ENCODE measurements at regions not wholly inside any gene's neighbourhood (a gene's known extent, or its start where the extent isn't known, plus 50 kb on each side); places are given as distances from the start of the nearest gene placed in this dataset.

GRCh38 chr13:76725211-76725610, 161.0 kb downstream of the KCTD12 start:
- Histone ChIP-seq H3K4me3 (ENCODE audit: low read length) (no peak overlapping the region), H3K27ac (ENCODE audit: low read depth, low read length) (no peak overlapping the region), H3K9me3 (ENCODE audit: insufficient read depth, low read depth, low read length) (peaks cover 8% of the 10 kb centered on the region; the same call in 1 of the 2 replicates), H3K9ac (ENCODE audit: low read depth, low read length) (no peak overlapping the region), H3K4me1 (ENCODE audit: insufficient read depth, low read length) (peaks cover 28% of the 10 kb centered on the region), H3K36me3 (ENCODE audit: insufficient read depth, low read length) (no peaks in the 10 kb centered on the region), H3K27me3 (ENCODE audit: insufficient read depth, low read length) (no peaks in the 10 kb centered on the region)
- no CpG with 5 or more reads among the region's 1 CpG for WGBS

GRCh38 chr13:76724421-76724820, 161.8 kb downstream of the KCTD12 start:
- no peaks in the 10 kb centered on the region for H3K36me3 ChIP-seq (ENCODE audit: insufficient read depth, low read length)
- H3K27ac ChIP-seq (ENCODE audit: low read depth, low read length) = no peak overlapping the region
- no peak overlapping the region for H3K9ac ChIP-seq (ENCODE audit: low read depth, low read length)
- no peak overlapping the region for H3K4me3 ChIP-seq (ENCODE audit: low read length)
- peaks cover 8% of the 10 kb centered on the region; the same call in 1 of the 2 replicates for H3K9me3 ChIP-seq (ENCODE audit: insufficient read depth, low read depth, low read length)
- WGBS = 89% methylated on average over 2 of the region's 2 CpGs
- H3K4me1 ChIP-seq (ENCODE audit: insufficient read depth, low read length) = peaks cover 28% of the 10 kb centered on the region
- no peaks in the 10 kb centered on the region for H3K27me3 ChIP-seq (ENCODE audit: insufficient read depth, low read length)

DNA sequence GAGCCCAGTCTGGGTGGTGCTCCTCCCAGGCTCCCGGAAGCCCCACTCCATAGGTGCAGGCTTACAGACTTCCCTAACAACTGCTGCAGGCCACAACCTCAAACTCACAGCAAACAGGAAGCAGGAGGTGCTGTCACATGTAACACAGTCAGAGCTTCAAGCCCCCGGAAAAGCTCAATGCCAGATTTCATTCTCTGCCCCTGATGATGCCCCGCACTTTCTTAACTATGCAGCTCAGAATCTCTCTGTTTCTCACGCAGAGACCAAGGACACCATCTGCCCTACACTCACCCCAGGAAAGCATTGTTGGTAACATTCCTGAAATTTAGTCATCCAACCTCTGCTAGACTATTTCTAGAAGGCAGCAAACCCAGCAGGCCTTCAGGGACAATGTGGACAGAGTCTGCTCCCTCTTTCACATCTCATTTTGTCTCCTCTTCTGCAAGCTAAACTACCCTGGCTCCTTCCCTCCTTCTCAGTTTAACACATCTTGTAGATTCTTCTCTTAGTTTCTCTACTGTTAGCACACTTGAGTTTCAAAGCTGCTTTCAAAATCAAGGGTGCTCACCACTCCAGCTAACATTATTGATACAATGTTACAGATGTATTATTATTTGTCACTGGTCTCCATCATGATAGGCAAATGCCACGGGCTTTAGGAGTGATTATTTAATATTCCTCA, 162.5 kb downstream of the KCTD12 start:
- Histone ChIP-seq H3K27me3 (ENCODE audit: insufficient read depth, low read length) (no peaks in the 10 kb centered on the region), H3K4me3 (ENCODE audit: low read length) (no peak overlapping the region), H3K4me1 (ENCODE audit: insufficient read depth, low read length) (peaks cover 28% of the 10 kb centered on the region), H3K27ac (ENCODE audit: low read depth, low read length) (no peak overlapping the region), H3K9me3 (ENCODE audit: insufficient read depth, low read depth, low read length) (peaks cover 8% of the 10 kb centered on the region; the same call in 1 of the 2 replicates), H3K36me3 (ENCODE audit: insufficient read depth, low read length) (no peaks in the 10 kb centered on the region), H3K9ac (ENCODE audit: low read depth, low read length) (no peak overlapping the region)
- 66% methylated on average over 4 of the region's 5 CpGs for whole genome bisulfite sequencing

- peaks cover 4% of the 10 kb centered on the region; the same call in 1 of the 2 replicates for H3K9me3 ChIP-seq (ENCODE audit: insufficient read depth, low read depth, low read length)
- no peaks in the 10 kb centered on the region for H3K36me3 ChIP-seq (ENCODE audit: insufficient read depth, low read length)
- WGBS = no CpG with 5 or more reads among the region's 1 CpG
- peaks cover 28% of the 10 kb centered on the region for H3K4me1 ChIP-seq (ENCODE audit: insufficient read depth, low read length)
- no peak overlapping the region for H3K4me3 ChIP-seq (ENCODE audit: low read length)
- no peak overlapping the region for H3K9ac ChIP-seq (ENCODE audit: low read depth, low read length)
- H3K27ac ChIP-seq (ENCODE audit: low read depth, low read length) = no peak overlapping the region
- H3K27me3 ChIP-seq (ENCODE audit: insufficient read depth, low read length) = no peaks in the 10 kb centered on the region
Measured at GRCh38 chr13:76722782-76723181, 163.4 kb downstream of the KCTD12 start.

- peaks cover 25% of the 10 kb centered on the region for H3K4me1 ChIP-seq (ENCODE audit: insufficient read depth, low read length)
Measured at GRCh38 chr13:76720821-76721220, 165.4 kb downstream of the KCTD12 start.

DNA sequence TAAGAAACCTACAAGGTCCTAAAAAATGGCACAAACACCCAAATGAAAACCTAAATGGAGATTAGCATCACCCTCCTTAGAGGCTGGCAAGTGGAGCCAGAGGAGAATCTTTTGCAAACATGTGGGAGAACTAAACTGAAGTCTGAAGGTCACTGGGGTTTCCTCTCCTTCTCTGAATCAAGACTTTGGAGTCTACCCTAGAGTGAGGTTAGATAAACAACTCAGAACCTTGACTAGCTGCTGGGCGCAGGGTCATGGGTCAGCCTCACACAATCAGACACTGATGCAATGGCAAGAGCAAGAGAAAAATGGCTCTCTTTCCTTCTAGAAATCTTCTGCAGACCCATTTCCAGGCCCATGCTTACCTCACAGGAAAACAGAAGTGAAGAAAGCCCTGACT, 165.8 kb downstream of the KCTD12 start:
- no peaks in the 10 kb centered on the region for H3K9me3 ChIP-seq (ENCODE audit: insufficient read depth, low read depth, low read length)
- no peaks in the 10 kb centered on the region for H3K27me3 ChIP-seq (ENCODE audit: insufficient read depth, low read length)
- 90% methylated on average over 1 of the region's 1 CpG for WGBS
- H3K4me1 ChIP-seq (ENCODE audit: insufficient read depth, low read length) = peaks cover 24% of the 10 kb centered on the region
- no peak overlapping the region for H3K4me3 ChIP-seq (ENCODE audit: low read length)
- H3K9ac ChIP-seq (ENCODE audit: low read depth, low read length) = no peak overlapping the region
- no peaks in the 10 kb centered on the region for H3K36me3 ChIP-seq (ENCODE audit: insufficient read depth, low read length)
- H3K27ac ChIP-seq (ENCODE audit: low read depth, low read length) = no peak overlapping the region

More at GRCh38 chr13:76720821-76721220, 165.4 kb downstream of the KCTD12 start:
- Histone ChIP-seq H3K27me3 (ENCODE audit: insufficient read depth, low read length) (no peaks in the 10 kb centered on the region), H3K9me3 (ENCODE audit: insufficient read depth, low read depth, low read length) (no peaks in the 10 kb centered on the region), H3K27ac (ENCODE audit: low read depth, low read length) (no peak overlapping the region), H3K9ac (ENCODE audit: low read depth, low read length) (no peak overlapping the region), H3K36me3 (ENCODE audit: insufficient read depth, low read length) (no peaks in the 10 kb centered on the region), H3K4me3 (ENCODE audit: low read length) (no peak overlapping the region)
- WGBS = no CpG with 5 or more reads among the region's 1 CpG

DNA sequence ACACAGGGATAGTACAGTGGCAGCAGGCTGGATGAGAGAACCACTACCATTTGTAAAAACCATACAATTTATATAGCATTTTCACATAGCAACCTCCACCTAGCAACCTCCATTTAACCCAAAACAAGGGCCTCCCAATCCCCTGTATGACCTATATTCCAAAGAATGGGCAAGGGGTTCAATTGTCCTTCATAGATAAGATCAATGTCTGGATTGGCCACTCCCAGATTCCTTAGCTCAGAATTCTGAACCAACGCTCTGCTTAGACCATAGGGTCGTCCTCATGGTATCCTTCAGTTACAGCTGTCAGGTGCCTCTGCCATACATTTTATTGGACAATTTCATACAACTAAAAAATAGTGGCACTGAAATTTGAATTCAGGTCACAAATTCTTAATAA, 166.2 kb downstream of the KCTD12 start:
- Histone ChIP-seq H3K36me3 (ENCODE audit: insufficient read depth, low read length) (no peaks in the 10 kb centered on the region), H3K9me3 (ENCODE audit: insufficient read depth, low read depth, low read length) (no peaks in the 10 kb centered on the region), H3K27ac (ENCODE audit: low read depth, low read length) (no peak overlapping the region), H3K9ac (ENCODE audit: low read depth, low read length) (no peak overlapping the region), H3K4me3 (ENCODE audit: low read length) (no peak overlapping the region), H3K4me1 (ENCODE audit: insufficient read depth, low read length) (peaks cover 24% of the 10 kb centered on the region), H3K27me3 (ENCODE audit: insufficient read depth, low read length) (no peaks in the 10 kb centered on the region)
- 86% methylated on average over 2 of the region's 2 CpGs for WGBS

GRCh38 chr13:76717092-76717491, 169.1 kb downstream of the KCTD12 start:
- Histone ChIP-seq H3K9ac (ENCODE audit: low read depth, low read length) (no peak overlapping the region), H3K4me1 (ENCODE audit: insufficient read depth, low read length) (peaks cover 12% of the 10 kb centered on the region), H3K36me3 (ENCODE audit: insufficient read depth, low read length) (no peaks in the 10 kb centered on the region), H3K27me3 (ENCODE audit: insufficient read depth, low read length) (no peaks in the 10 kb centered on the region), H3K4me3 (ENCODE audit: low read length) (no peak overlapping the region), H3K27ac (ENCODE audit: low read depth, low read length) (no peak overlapping the region), H3K9me3 (ENCODE audit: insufficient read depth, low read depth, low read length) (no peaks in the 10 kb centered on the region)
- WGBS = 89% methylated on average over 1 of the region's 1 CpG

DNA sequence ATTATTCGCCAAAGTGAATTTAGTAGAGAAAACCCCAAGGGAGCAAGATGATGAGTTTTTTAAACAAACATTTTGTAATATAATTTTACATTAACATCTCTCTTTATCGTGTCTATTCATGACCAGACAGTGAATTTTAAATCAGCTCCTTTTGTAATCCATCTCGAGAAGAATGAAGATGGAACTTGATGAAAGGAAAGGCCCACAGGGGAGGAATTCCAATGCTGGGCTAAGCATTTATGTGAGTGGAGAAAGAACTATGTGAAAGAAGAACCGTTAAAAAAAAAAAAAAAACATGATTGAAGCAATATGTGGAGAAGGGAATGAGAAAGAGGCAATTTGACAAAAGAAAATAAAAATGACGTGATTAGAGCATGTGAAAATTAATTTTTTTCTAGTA, 170.6 kb downstream of the KCTD12 start:
- Histone ChIP-seq H3K9ac (ENCODE audit: low read depth, low read length) (no peak overlapping the region), H3K27ac (ENCODE audit: low read depth, low read length) (peak overlapping the region; percentile 24; the same call in 1 of the 2 replicates), H3K36me3 (ENCODE audit: insufficient read depth, low read length) (no peaks in the 10 kb centered on the region), H3K4me1 (ENCODE audit: insufficient read depth, low read length) (peaks cover 12% of the 10 kb centered on the region), H3K9me3 (ENCODE audit: insufficient read depth, low read depth, low read length) (no peaks in the 10 kb centered on the region), H3K4me3 (ENCODE audit: low read length) (no peak overlapping the region), H3K27me3 (ENCODE audit: insufficient read depth, low read length) (no peaks in the 10 kb centered on the region)
- WGBS = 87% methylated on average over 5 of the region's 5 CpGs

DNA sequence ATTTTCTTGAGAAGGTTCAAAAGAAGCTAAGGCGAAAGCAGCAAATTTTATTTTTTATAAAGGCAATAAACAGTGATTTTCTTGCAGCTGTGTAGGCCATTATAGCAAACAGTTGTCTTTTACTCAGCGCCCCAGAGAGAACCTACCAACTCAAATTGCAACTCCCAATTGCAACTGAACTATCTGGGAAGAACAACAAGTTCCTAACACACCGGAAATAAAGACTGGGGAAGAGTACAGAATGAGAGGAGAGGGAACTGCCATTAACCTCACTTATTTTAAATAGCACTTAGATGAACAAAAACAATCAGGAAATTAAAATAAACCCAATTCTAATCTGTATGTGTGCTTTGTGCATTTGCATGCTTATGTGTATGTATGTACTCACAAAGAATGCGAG, 171.1 kb downstream of the KCTD12 start:
- Histone ChIP-seq H3K9ac (ENCODE audit: low read depth, low read length) (no peak overlapping the region), H3K36me3 (ENCODE audit: insufficient read depth, low read length) (no peaks in the 10 kb centered on the region), H3K4me3 (ENCODE audit: low read length) (no peak overlapping the region), H3K4me1 (ENCODE audit: insufficient read depth, low read length) (peaks cover 12% of the 10 kb centered on the region), H3K27me3 (ENCODE audit: insufficient read depth, low read length) (no peaks in the 10 kb centered on the region), H3K27ac (ENCODE audit: low read depth, low read length) (peak overlapping the region; percentile 24; the same call in 1 of the 2 replicates), H3K9me3 (ENCODE audit: insufficient read depth, low read depth, low read length) (no peaks in the 10 kb centered on the region)
- WGBS = 94% methylated on average over 3 of the region's 4 CpGs

- Histone ChIP-seq H3K4me3 (ENCODE audit: low read length) (no peak overlapping the region), H3K27me3 (ENCODE audit: insufficient read depth, low read length) (no peaks in the 10 kb centered on the region), H3K4me1 (ENCODE audit: insufficient read depth, low read length) (peaks cover 12% of the 10 kb centered on the region), H3K9ac (ENCODE audit: low read depth, low read length) (no peak overlapping the region), H3K36me3 (ENCODE audit: insufficient read depth, low read length) (no peaks in the 10 kb centered on the region), H3K9me3 (ENCODE audit: insufficient read depth, low read depth, low read length) (no peaks in the 10 kb centered on the region), H3K27ac (ENCODE audit: low read depth, low read length) (no peak overlapping the region)
- WGBS = 90% methylated on average over 1 of the region's 1 CpG
Measured at GRCh38 chr13:76713280-76713679, 172.9 kb downstream of the KCTD12 start.

Data from HUES64 (cell line).